Brain microvascular endothelial cell (primary cell): ENCODE measurements at regions not wholly inside any gene's neighbourhood (a gene's known extent, or its start where the extent isn't known, plus 50 kb on each side); places are given as distances from the start of the nearest gene placed in this dataset.

Source experiments
- DNase-seq: peaks from one replicate; pipeline ENCODE4 v3.0.0-alpha.2; 2020
- H3K27ac ChIP-seq: fragments of 250-450 bp; sonication (Bioruptor Pico); 2 replicates; pipeline ENCODE4 v1.5.1; 2020; ENCODE audit warnings: mild to moderate bottlenecking, moderate library complexity
- H3K27me3 ChIP-seq: fragments of 250-450 bp; sonication (Bioruptor Pico); replicated peaks from 2 replicates; pipeline ENCODE4 v1.5.1; 2020; ENCODE audit warnings: mild to moderate bottlenecking
- H3K36me3 ChIP-seq: fragments of 250-450 bp; sonication (Bioruptor Pico); replicated peaks from 2 replicates; pipeline ENCODE4 v1.5.1; 2020; ENCODE audit warnings: mild to moderate bottlenecking
- H3K4me3 ChIP-seq: 2 replicates; pipeline ENCODE4 v1.5.1; 2011; ENCODE audit warnings: low read depth, mild to moderate bottlenecking, control low read depth, low read length, moderate library complexity
- in situ Hi-C: cut with HindIII; loops from 2 replicates; pipeline ENCODE4 v1.10.0; 2017; ENCODE audit warnings: low sequenced_read_pairs, low pct_ligation_motif_present
- TF ChIP-seq, protein P1 (sequence below): IDR thresholded peaks from 2 replicates; pipeline ENCODE4 v1.5.1; 2011; ENCODE audit warnings: low read depth, mild to moderate bottlenecking, moderate library complexity, low read length, control low read depth, inconsistent platforms; ENCODE audit errors: missing control alignments

DNA sequence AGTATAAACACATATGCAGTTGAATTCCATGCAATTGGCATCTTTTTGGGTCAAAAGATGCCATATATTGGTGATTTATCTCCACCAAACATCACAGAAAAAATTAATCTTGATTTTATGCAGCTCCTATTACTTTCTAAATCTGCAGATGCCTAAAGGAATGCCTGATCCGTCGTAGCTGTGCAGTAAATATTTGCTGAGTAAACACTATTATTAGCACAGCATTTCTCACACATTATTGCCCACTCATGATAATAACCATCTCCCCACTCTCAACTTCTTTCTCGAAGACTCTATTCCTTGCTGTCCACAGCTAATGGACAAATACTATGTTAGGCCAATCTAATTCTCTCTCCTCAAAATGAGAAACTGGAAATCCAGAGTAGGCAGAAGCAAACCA, 625.2 kb downstream of the ZIC1 start:
- Histone ChIP-seq H3K27ac (no peak overlapping the region), H3K27me3 (no peaks in the 10 kb centered on the region), H3K36me3 (no peaks in the 10 kb centered on the region), H3K4me3 (no peak overlapping the region)
- no peak for DNase-seq
- TF ChIP-seq, protein P1, sequence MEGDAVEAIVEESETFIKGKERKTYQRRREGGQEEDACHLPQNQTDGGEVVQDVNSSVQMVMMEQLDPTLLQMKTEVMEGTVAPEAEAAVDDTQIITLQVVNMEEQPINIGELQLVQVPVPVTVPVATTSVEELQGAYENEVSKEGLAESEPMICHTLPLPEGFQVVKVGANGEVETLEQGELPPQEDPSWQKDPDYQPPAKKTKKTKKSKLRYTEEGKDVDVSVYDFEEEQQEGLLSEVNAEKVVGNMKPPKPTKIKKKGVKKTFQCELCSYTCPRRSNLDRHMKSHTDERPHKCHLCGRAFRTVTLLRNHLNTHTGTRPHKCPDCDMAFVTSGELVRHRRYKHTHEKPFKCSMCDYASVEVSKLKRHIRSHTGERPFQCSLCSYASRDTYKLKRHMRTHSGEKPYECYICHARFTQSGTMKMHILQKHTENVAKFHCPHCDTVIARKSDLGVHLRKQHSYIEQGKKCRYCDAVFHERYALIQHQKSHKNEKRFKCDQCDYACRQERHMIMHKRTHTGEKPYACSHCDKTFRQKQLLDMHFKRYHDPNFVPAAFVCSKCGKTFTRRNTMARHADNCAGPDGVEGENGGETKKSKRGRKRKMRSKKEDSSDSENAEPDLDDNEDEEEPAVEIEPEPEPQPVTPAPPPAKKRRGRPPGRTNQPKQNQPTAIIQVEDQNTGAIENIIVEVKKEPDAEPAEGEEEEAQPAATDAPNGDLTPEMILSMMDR = no peak
- in situ Hi-C loops = no loop called here

DNA sequence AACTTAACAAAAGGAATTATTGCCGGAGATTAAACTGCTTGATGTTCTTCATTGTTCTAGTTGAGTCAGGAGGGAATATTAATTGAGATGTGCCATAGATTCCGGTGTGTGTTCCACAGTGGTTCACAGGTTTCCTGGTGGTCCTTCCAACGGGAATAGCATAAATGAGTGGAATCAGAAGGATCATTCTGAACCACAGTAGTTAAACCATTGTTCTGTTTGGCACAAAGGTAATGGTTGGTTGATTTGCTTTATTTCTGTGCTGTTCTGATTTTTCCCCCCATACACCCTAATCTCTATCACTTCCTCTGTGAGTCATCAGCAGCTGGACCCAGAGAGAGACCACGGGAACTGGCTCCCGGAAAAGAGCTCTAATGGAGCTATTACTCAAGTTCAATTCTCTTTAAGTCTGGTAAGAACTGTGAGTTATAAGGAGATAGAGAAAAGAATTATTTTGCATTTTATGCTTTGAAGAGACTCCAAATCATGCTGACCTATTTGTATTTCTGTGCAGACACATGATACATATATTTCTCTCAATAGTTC, 627.2 kb downstream of the ZIC1 start:
- no peaks in the 10 kb centered on the region for H3K36me3 ChIP-seq
- peak; percentile 53 for DNase-seq

DNA sequence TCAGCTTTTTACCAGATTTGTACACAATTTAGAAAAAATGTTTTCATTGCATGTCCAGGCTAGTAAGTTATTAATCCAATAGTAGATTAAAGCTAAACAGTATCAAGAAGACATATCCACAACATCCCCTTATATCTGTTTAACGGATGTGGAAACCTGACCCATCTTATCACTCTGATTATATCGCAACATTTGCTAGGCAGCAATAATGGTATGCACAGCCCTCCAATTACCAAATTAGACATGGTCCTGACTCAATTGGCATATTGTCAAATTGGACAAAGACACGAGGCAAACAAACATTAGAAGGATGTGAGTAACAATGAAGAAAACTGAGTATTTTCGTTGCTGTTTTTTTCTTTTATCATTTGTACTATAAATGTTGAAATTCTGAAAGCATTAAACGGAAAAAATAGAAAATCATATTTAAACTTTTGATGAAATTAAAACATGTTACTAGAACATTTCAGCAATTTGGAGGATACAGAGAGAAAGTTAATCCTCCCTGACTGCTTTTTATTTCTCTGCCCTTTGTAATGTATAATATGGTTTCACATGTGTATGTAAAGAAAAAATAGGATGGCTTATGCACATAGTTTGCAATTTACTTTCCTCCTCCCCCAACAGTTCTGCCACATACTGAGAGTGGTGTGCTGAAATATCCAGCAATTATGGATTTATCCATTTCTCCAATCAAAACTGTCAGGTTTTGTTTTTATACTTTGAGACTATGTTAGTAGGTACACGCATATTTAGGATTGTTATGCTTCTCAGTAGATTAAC, 633.7 kb downstream of the ZIC1 start:
- no peak for DNase-seq
- TF ChIP-seq, protein P1 = no peak
- Histone ChIP-seq H3K27me3 (no peaks in the 10 kb centered on the region), H3K27ac (no peak overlapping the region), H3K4me3 (no peak overlapping the region), H3K36me3 (no peaks in the 10 kb centered on the region)
- in situ Hi-C loops = no loop called here

More for the DNA sequence above, 627.2 kb downstream of the ZIC1 start:
- Histone ChIP-seq H3K4me3 (no peak overlapping the region), H3K27ac (no peak overlapping the region), H3K27me3 (no peaks in the 10 kb centered on the region)
- in situ Hi-C loops = no loop called here
- TF ChIP-seq, protein P1 = no peak

DNA sequence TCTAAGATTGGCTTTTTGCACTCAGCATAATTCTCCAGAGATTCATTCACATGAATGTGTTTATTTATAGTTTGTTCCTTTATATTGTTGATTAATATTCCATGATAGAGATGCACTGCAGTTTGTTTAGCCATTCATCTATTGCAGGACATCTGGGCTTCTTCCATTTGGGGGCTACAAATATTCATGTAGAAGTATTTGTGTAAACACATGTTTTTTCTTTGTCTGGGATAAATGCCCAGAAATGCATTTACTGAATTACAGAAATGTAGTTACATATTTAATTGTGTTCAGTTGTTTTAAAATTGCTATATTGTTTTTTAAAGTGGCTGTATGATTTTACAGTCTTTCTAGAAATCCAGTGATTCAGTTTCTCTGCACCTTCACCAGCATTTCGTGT, 635.0 kb downstream of the ZIC1 start:
- no peak overlapping the region for H3K4me3 ChIP-seq
- no peak for DNase-seq
- no peaks in the 10 kb centered on the region for H3K27me3 ChIP-seq
- H3K36me3 ChIP-seq = no peaks in the 10 kb centered on the region
- in situ Hi-C loops = no loop called here
- TF ChIP-seq, protein P1 = no peak
- no peak overlapping the region for H3K27ac ChIP-seq

DNA sequence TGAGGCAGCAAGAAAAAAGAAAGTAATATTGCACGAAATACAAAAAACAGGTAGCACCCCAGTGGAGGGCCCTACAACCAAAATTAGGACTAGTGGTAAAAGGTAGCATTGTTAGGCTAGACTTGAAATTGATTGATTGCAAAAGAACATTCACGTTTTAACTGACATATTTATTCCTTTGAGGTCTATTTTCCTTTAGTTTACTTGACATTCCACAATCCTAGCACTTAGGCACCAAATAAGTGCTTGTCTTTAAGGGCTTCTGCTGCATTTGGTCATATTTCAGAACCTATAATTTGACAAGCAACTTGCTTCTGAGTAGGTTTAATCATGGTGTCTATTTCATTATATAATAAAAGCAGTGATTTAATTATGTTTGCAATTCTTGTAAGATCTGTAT, 642.7 kb upstream of the AGTR1 start:
- TF ChIP-seq, protein P1 = no peak
- DNase-seq = no peak
- no peaks in the 10 kb centered on the region for H3K36me3 ChIP-seq
- no peak overlapping the region for H3K27ac ChIP-seq
- in situ Hi-C loops = no loop called here
- H3K4me3 ChIP-seq = no peak overlapping the region
- H3K27me3 ChIP-seq = no peaks in the 10 kb centered on the region
